Astrocyte of the spinal cord (primary cell): ENCODE measurements at regions not wholly inside any gene's neighbourhood (a gene's known extent, or its start where the extent isn't known, plus 50 kb on each side); places are given as distances from the start of the nearest gene placed in this dataset.
"Not testable (repeated sequence)": the region's sequence is repeated elsewhere in the genome, so short reads cannot be mapped to it uniquely, and the experiment has no call there.

Source experiments
- DNase-seq: peaks from one replicate; pipeline ENCODE4 v3.0.0; 2011; ENCODE audit warnings: low read depth, low spot score
- H3K4me3 ChIP-seq: 2 replicates; pipeline ENCODE4 v1.5.1; 2011; ENCODE audit warnings: low read depth, mild to moderate bottlenecking, low read length, moderate library complexity
- in situ Hi-C: cut with HindIII; loops from 2 replicates; pipeline ENCODE4 v1.10.0; 2017; ENCODE audit warnings: low sequenced_read_pairs
- TF ChIP-seq, protein P1 (sequence below): IDR thresholded peaks from 2 replicates; pipeline ENCODE4 v1.5.1; 2012; ENCODE audit warnings: low read depth, mild to moderate bottlenecking, low read length, inconsistent platforms

DNA sequence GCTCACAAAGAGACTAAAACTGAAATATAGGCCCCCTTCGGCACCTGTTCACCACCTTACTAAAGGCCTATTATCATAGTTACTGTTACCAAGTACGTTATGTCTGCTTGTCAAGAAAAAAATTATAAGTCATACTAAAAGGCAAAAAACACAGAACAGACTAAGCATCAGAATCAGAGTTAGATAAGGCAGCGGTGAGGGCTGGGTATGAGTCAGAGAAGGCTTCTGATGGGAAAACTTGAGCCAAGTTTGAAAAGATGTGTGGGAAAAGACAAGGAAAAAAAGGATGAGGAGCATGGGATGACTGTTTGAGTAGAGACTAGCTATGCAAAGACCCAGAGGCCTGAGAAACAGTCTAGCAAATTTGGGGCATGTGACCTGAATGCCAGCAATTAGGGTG, 387.2 kb upstream of the SGO1 start:
- in situ Hi-C loops = no loop called here
- TF ChIP-seq, protein P1, sequence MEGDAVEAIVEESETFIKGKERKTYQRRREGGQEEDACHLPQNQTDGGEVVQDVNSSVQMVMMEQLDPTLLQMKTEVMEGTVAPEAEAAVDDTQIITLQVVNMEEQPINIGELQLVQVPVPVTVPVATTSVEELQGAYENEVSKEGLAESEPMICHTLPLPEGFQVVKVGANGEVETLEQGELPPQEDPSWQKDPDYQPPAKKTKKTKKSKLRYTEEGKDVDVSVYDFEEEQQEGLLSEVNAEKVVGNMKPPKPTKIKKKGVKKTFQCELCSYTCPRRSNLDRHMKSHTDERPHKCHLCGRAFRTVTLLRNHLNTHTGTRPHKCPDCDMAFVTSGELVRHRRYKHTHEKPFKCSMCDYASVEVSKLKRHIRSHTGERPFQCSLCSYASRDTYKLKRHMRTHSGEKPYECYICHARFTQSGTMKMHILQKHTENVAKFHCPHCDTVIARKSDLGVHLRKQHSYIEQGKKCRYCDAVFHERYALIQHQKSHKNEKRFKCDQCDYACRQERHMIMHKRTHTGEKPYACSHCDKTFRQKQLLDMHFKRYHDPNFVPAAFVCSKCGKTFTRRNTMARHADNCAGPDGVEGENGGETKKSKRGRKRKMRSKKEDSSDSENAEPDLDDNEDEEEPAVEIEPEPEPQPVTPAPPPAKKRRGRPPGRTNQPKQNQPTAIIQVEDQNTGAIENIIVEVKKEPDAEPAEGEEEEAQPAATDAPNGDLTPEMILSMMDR = no peak
- DNase-seq = peak; percentile 51
- H3K4me3 ChIP-seq = no peak overlapping the region

DNA sequence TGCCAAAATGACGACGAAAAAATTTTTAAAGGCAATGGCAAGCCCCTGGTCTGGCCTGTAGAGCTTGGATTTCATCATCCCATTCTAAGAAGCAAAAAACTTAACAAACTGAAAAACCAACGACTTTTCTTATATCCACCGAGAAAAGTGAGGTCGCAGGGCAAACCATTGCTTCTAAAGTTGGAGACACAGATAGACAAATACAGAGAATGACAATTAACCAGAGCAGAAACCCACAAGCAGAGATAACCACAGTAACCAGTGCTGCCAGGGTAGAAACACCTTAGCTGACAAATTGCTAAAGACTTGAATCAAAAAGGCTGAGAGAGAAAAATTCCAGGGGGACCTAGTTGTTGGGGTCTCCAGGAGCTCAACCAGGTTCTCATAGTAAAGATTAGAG, 386.5 kb upstream of the SGO1 start:
- no peak overlapping the region for H3K4me3 ChIP-seq
- in situ Hi-C loops = no loop called here
- DNase-seq = no peak
- TF ChIP-seq, protein P1 = no peak

DNA sequence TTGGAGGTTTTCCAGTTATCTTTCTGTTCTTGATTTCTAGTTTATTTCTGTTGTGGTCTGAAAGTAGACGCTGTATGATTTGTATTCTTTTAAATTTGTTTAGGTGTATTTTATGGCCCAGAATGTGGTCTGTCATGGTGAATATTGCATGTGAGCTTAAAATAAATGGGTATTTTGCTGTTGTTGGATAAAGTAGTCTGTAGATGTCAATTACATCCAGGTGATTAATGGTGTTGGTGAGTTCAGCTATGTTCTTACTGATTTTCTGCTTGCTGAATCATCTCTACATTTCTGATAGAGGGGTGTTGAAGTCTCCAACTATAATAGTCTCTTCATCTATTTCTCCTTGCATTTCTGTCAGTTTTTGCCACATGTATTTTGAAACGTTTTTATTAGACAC, 383.3 kb upstream of the SGO1 start:
- in situ Hi-C loops = no loop called here
- TF ChIP-seq, protein P1 = no peak
- H3K4me3 ChIP-seq = no peak overlapping the region
- no peak for DNase-seq

DNA sequence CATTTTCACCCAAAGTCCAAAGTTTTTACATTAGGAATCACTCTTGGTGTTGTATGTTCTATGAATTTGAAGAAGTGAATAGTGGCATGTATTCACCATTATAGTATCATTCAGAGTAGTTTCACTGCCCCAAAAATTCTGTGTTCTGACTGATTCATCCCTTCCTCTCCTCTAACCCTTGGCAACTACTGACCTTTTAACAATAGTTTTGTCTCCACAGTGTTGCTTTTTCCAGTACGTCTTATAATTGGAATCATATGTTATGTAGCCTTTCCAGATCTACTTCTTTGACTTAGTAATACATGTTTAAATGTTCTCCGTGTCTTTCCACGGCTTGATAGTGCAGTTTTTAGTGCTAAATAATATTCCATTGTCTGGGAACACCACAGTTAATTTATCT, 379.0 kb upstream of the SGO1 start:
- in situ Hi-C loops = no loop called here
- TF ChIP-seq, protein P1 = no peak
- DNase-seq = no peak

DNA sequence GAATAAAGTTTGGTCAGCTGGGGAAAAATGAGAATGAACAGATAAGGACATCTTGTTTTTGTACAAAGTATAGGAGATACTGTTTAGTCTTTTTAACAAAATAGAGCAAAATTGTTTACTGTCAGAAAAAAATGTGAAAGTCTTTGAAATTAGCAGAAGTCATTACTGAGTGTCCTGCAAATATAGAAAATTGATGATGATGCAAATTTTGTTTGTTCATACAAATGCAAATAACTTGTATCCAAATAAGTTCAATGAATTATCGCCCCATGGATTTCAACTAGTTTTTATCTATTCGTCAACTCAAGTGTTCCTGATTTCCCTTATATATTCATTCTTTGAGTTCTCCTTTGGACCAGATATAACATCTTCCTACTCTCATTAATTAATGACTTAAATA, 378.0 kb upstream of the SGO1 start:
- in situ Hi-C loops = no loop called here

More for the DNA sequence above, 379.0 kb upstream of the SGO1 start:
- no peak overlapping the region for H3K4me3 ChIP-seq

DNA sequence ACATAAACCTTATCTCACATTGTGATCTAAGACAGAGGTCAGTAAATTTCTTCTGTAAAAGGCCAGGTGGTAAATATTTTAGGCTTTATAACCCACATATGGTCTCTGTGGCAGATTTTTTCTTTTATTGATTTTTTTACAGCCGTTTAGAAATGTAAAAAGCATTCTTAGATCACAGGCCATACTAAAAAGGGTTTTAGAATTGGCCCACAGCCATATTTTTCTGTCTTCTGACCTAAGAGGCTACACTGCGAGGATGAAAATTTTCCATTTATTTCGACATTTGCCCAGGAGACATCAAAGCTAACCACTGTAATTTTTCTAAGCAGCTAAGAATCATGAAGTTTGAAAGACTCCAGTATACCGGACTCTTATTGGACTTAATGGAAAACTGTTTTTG, 377.2 kb upstream of the SGO1 start:
- in situ Hi-C loops = no loop called here
- DNase-seq = no peak
- H3K4me3 ChIP-seq = no peak overlapping the region
- TF ChIP-seq, protein P1 = no peak

More for the DNA sequence above, 378.0 kb upstream of the SGO1 start:
- H3K4me3 ChIP-seq = no peak overlapping the region
- no peak for DNase-seq
- TF ChIP-seq, protein P1 = no peak

DNA sequence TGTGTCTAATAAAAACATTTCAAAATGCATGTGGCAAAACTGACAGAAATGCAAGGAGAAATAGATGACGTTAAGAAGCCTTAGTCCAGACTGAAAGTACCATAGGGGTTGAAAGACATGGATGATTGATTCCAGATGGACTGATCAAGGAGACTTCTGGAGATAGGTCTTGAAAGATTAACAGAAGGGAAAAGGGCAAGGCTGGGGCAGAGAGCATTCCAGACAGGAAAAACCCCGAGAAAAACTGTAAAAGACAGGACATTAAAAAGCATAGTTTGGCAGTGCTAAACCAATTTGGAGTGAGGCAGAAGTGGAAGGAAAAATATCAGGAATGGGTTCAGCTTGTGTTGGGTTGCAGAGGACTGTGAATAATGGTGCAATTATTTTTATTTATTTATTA, 375.2 kb upstream of the SGO1 start:
- TF ChIP-seq, protein P1 = no peak
- no peak overlapping the region for H3K4me3 ChIP-seq
- no peak for DNase-seq
- in situ Hi-C loops = no loop called here

DNA sequence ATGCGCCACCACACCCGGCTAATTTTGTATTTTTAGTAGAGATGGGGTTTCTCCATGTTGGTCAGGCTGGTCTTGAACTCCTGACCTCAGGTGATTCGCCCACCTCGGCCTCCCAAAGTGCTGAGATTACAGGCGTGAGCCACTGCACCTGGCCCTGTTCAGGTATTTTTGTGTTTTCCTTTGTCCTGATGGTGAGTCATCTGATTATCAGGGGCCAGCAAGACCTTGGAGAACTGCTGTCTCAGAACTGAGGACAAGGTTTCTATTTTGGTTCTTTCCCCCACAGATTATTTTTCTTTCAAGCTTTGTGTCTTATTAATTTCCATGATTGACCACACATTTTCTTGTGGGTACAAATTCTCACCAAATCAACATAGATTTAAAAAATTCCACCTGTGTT, 374.4 kb upstream of the SGO1 start:
- DNase-seq, H3K4me3 ChIP-seq, in situ Hi-C loops: not testable (repeated sequence)
